ENCODE measurements at regions not wholly inside any gene's neighbourhood (a gene's known extent, or its start where the extent isn't known, plus 50 kb on each side); places are given as distances from the start of the nearest gene placed in this dataset.
"Not testable (repeated sequence)": the region's sequence is repeated elsewhere in the genome, so short reads cannot be mapped to it uniquely, and the experiment has no call there.

DNA sequence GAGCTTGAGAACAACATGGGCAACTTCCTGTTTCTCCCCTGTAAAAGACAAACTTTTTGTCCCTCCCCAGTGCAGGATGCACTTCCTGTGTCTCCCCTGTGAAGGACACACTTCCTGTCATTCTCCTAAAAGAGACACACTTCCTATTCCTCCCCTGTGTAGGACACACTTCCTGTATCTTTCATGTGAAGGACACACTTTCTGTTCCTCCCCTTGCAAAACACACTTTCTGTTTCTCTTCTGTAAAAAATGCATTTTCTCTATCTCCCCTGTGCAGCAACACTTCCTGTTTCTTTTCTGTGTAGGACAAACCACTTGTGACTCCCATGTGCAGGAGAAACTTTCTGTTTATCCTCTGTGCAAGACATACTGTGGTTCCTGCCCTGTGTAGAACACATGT lies 488.6 kb upstream of the USP9Y start:
- H3K9me3 Mint-ChIP-seq: peaks cover 51% of the 10 kb centered on the region
- ChIA-PET CTCF (no interaction called here), POLR2A (no interaction called here)
- TF ChIP-seq, protein P1, sequence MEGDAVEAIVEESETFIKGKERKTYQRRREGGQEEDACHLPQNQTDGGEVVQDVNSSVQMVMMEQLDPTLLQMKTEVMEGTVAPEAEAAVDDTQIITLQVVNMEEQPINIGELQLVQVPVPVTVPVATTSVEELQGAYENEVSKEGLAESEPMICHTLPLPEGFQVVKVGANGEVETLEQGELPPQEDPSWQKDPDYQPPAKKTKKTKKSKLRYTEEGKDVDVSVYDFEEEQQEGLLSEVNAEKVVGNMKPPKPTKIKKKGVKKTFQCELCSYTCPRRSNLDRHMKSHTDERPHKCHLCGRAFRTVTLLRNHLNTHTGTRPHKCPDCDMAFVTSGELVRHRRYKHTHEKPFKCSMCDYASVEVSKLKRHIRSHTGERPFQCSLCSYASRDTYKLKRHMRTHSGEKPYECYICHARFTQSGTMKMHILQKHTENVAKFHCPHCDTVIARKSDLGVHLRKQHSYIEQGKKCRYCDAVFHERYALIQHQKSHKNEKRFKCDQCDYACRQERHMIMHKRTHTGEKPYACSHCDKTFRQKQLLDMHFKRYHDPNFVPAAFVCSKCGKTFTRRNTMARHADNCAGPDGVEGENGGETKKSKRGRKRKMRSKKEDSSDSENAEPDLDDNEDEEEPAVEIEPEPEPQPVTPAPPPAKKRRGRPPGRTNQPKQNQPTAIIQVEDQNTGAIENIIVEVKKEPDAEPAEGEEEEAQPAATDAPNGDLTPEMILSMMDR (IDR thresholded peaks at IDR 0.05): no peak
- H3K4me1 Mint-ChIP-seq (ENCODE audit: low read depth): peaks cover 54% of the 10 kb centered on the region
- no peak overlapping the region for H3K4me3 Mint-ChIP-seq
- DNase-seq (no peak), ATAC-seq (no peak)
- H3K27me3 Mint-ChIP-seq: no peaks in the 10 kb centered on the region
- peak overlapping the region; percentile 84 for H3K27ac Mint-ChIP-seq
- intact Hi-C loops (cut with micrococcal nuclease): no loop called here
- H3K36me3 Mint-ChIP-seq (ENCODE audit: low read depth): peaks cover 54% of the 10 kb centered on the region

DNA sequence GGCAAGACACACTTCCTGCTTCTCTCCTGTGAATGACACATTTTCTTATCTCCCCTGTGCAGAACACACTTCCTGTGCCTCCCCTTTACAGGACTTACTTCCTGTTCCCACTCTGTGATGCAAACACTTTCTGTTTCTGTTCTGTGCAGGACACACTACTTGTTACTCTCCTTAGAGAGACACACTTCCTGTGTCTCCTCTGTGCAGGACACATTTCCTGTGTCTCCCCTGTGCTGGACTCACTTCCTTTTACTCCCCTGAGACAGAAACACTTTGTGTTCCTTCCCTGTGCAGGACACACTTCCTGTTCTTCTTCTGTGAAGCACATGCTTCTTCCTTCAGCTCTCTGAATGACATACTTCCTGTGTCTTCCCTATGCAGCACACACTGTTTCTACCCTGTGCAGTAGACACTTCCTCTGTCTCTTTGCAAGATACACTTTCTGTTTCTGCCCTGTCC lies 485.4 kb upstream of the USP9Y start:
- Mint-ChIP-seq H3K9me3 (peaks cover 56% of the 10 kb centered on the region), H3K27me3 (no peaks in the 10 kb centered on the region), H3K27ac (peak overlapping the region; percentile 84), H3K4me1 (ENCODE audit: low read depth) (peaks cover 62% of the 10 kb centered on the region), H3K36me3 (ENCODE audit: low read depth) (peaks cover 56% of the 10 kb centered on the region), H3K4me3 (no peak overlapping the region)
- TF ChIP-seq, protein P1 (IDR thresholded peaks at IDR 0.05): no peak
- DNase-seq: no peak
- ATAC-seq: peak; percentile 80
- CTCF ChIA-PET: no interaction called here
- intact Hi-C loops (cut with micrococcal nuclease): no loop called here
- POLR2A ChIA-PET: no interaction called here

DNA sequence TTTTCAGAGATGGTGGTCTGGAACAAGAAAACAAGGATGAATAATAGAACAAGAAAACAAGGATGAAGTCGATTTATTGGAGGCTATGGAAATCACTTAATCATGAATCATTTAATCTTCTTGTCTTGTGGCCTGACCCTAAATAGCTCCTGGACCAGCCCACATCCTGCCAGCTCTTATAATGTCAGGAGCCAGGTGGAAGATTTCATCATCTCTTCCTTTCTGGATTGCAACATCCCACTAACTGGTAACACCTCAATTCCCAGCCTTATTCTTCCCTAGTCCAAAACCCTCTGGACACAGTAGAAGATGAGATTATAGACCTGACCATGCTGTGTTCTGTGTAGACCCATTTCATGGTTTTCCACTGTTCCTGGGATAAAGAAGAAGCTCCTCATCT lies 470.1 kb upstream of the USP9Y start:
- DNase-seq (no peak), ATAC-seq (no peak)
- no peaks in the 10 kb centered on the region for H3K9me3 Mint-ChIP-seq
- TF ChIP-seq, protein P1 (IDR thresholded peaks at IDR 0.05): no peak
- intact Hi-C loops (cut with micrococcal nuclease): no loop called here
- POLR2A ChIA-PET: no interaction called here
- H3K27me3 Mint-ChIP-seq: peaks cover 5% of the 10 kb centered on the region
- no peak overlapping the region for H3K27ac Mint-ChIP-seq
- H3K4me3 Mint-ChIP-seq: no peak overlapping the region
- no peaks in the 10 kb centered on the region for H3K4me1 Mint-ChIP-seq (ENCODE audit: low read depth)
- H3K36me3 Mint-ChIP-seq (ENCODE audit: low read depth): no peaks in the 10 kb centered on the region
- CTCF ChIA-PET: no interaction called here

DNA sequence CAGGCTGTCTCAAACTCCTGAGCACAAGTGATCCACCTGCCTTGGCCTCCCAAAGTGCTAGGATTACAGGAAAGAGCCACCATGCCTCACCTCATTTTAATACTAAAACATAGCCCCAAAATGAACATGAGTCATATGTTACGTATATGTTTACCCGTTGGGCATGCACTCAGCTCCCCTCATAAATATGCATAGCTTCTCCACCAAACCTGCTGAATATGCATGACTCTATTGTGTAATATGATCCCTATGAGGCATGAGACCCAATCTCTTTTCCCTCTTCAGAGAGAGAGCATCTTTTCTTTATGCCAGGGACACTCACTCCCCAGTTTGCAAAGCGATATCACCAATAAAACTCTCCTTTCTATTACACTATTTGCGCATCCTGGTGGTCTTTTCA lies 464.6 kb upstream of the USP9Y start:
- ChIA-PET POLR2A (no interaction called here), CTCF (no interaction called here)
- TF ChIP-seq, protein P1 (IDR thresholded peaks at IDR 0.05): no peak
- Mint-ChIP-seq H3K27me3 (peaks cover 3% of the 10 kb centered on the region), H3K9me3 (no peaks in the 10 kb centered on the region), H3K4me1 (ENCODE audit: low read depth) (no peaks in the 10 kb centered on the region), H3K4me3 (no peak overlapping the region), H3K27ac (no peak overlapping the region), H3K36me3 (ENCODE audit: low read depth) (no peaks in the 10 kb centered on the region)
- ATAC-seq (no peak), DNase-seq (no peak)
- intact Hi-C loops (cut with micrococcal nuclease): no loop called here

DNA sequence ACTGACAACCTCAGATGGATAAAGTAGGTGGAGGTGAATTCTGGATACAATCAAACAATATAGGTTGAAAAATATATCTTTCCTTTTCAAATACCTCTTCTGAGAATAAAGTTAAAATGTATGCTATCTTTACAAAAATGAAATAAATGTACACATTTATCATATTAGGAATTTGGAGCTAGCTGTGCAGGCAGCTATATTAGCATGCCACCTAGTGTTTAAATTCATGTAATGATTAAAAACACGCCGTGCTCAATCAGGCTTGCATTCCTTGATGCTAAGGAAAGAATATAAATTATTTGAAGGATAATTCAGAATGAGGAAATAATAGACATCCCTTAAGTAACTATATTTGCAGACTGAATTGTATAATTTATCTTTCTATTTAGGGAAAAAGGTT lies 460.7 kb upstream of the USP9Y start:
- POLR2A ChIA-PET; ATAC-seq; H3K4me1 Mint-ChIP-seq (ENCODE audit: low read depth); DNase-seq; H3K27ac Mint-ChIP-seq; intact Hi-C loops (cut with micrococcal nuclease); CTCF ChIA-PET; H3K36me3 Mint-ChIP-seq (ENCODE audit: low read depth); H3K4me3 Mint-ChIP-seq; H3K9me3 Mint-ChIP-seq; H3K27me3 Mint-ChIP-seq: not testable (repeated sequence)

DNA sequence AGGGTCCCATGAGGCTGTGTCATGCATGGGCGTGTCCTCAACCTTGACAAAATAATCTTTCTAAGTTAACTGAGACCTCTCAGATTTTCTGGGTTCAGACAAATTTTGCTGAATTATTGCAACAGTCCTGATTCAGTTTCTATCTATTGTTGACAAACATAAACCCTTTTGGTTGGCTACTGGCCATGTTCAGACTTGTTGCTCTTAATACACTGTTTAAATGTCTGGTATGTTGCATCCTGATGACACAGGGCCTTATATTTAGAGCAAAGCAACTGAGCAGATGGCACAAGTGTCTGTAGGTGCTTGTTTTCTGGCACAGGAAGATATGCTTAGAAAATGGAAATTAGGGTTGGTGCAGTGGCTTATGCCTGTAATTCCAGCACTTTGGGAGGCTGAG lies 456.9 kb upstream of the USP9Y start:
- ChIA-PET POLR2A (no interaction called here), CTCF (no interaction called here)
- Mint-ChIP-seq H3K9me3 (no peaks in the 10 kb centered on the region), H3K4me1 (ENCODE audit: low read depth) (no peaks in the 10 kb centered on the region), H3K4me3 (no peak overlapping the region), H3K27ac (no peak overlapping the region), H3K36me3 (ENCODE audit: low read depth) (no peaks in the 10 kb centered on the region), H3K27me3 (no peaks in the 10 kb centered on the region)
- no peak for ATAC-seq
- DNase-seq: no peak
- TF ChIP-seq, protein P1 (IDR thresholded peaks at IDR 0.05): no peak
- intact Hi-C loops (cut with micrococcal nuclease): no loop called here
